K562 (cell line): ENCODE measurements at regions not wholly inside any gene's neighbourhood (a gene's known extent, or its start where the extent isn't known, plus 50 kb on each side); places are given as distances from the start of the nearest gene placed in this dataset.

ENCODE experiments used
- BRCA1 ChIP-seq, 2 experiments: fragments of 450-650 bp in 1 of 2; sonication (generic) in 1 of 2; formaldehyde crosslinking in 1 of 2; IDR thresholded peaks; 2 replicates each; pipeline versions ENCODE4 v1.5.0 to v1.6.1; 2017 to 2020; ENCODE audit warnings: mild to moderate bottlenecking in 1 of 2, missing genetic modification reagents in 1 of 2
- BRD4 ChIP-seq: fragments of 200-600 bp; sonication (generic); IDR thresholded peaks from 2 replicates; pipeline ENCODE4 v1.6.1; 2017; ENCODE audit warnings: inconsistent platforms
- CAMTA2 ChIP-seq: fragments of 250-450 bp; sonication (Bioruptor Pico); conservative IDR thresholded peaks from 2 replicates; pipeline ENCODE4 v1.5.1; 2022
- CHD1 ChIP-seq: fragments of 200-600 bp; sonication (generic); IDR thresholded peaks from one replicate; pipeline ENCODE4 v1.6.1; 2012; ENCODE audit warnings: mild to moderate bottlenecking, moderate library complexity, low read length, inconsistent platforms
- GATA2 ChIP-seq: sonication (generic); formaldehyde crosslinking; IDR thresholded peaks from 2 replicates; pipeline ENCODE4 v1.4.0; 2020; ENCODE audit warnings: mild to moderate bottlenecking, missing genetic modification reagents
- HNRNPH1 ChIP-seq: fragments of 200-400 bp; formaldehyde crosslinking; optimal IDR thresholded peaks from 2 replicates; pipeline ENCODE3; 2017; ENCODE audit warnings: low read depth, mild to moderate bottlenecking, low read length, moderate library complexity
- IFI16 ChIP-seq: fragments of 250-450 bp; sonication (Bioruptor Pico); IDR thresholded peaks from 2 replicates; pipeline ENCODE4 v2.1.2; 2022; ENCODE audit warnings: mild to moderate bottlenecking, inconsistent platforms
- KAT7 ChIP-seq: sonication (generic); formaldehyde crosslinking; IDR thresholded peaks from 2 replicates; pipeline ENCODE4 v1.8.0; 2022; ENCODE audit warnings: missing genetic modification reagents, mild to moderate bottlenecking, borderline replicate concordance
- KLF16 ChIP-seq: IDR thresholded peaks from 2 replicates; pipeline ENCODE4 v1.6.1; 2016; ENCODE audit warnings: antibody characterized with exemption
- MTA2 ChIP-seq: fragments of 450-650 bp; IDR thresholded peaks from 2 replicates; pipeline ENCODE4 v1.6.1; 2016; ENCODE audit warnings: low read depth
- RCOR1 ChIP-seq, 2 experiments: IDR thresholded peaks; 2 replicates each; pipeline ENCODE4 v1.6.1; 2012; ENCODE audit warnings: low read depth in 2 of 2, low read length in 2 of 2, borderline replicate concordance in 1 of 2, improper control_type of control experiment in 1 of 2
- SAFB ChIP-seq: fragments of 200-400 bp; formaldehyde crosslinking; IDR thresholded peaks from 2 replicates; pipeline ENCODE4 v1.6.1; 2017; ENCODE audit warnings: low read depth, low read length, borderline replicate concordance
- SIRT6 ChIP-seq: IDR thresholded peaks from one replicate; pipeline ENCODE4 v1.6.1; 2012; ENCODE audit warnings: low read depth, mild to moderate bottlenecking, control low read depth, inconsistent platforms, low read length, moderate library complexity
- SNRNP70 ChIP-seq: fragments of 200-400 bp; formaldehyde crosslinking; optimal IDR thresholded peaks from 2 replicates; pipeline ENCODE3; 2017; ENCODE audit warnings: low read depth, low read length
- TARDBP ChIP-seq: fragments of 450-650 bp; IDR thresholded peaks from 2 replicates; pipeline ENCODE4 v1.6.1; 2016
- TBL1XR1 ChIP-seq, 2 experiments: IDR thresholded peaks; 2 replicates each; pipeline ENCODE4 v1.6.1; 2012; ENCODE audit warnings: improper control_type of control experiment in 2 of 2, low read length in 2 of 2, mild to moderate bottlenecking in 1 of 2
- TFAM ChIP-seq: fragments of 250-450 bp; sonication (Bioruptor Pico); conservative IDR thresholded peaks from 2 replicates; pipeline ENCODE4 v1.5.0; 2021; ENCODE audit warnings: mild to moderate bottlenecking, moderate library complexity
- ZFP1 ChIP-seq: fragments of 450-650 bp; formaldehyde crosslinking; IDR thresholded peaks from 2 replicates; pipeline ENCODE4 v1.4.0; 2020; ENCODE audit warnings: mild to moderate bottlenecking, mixed read lengths
- ZNF134 ChIP-seq: fragments of 250-450 bp; sonication (Bioruptor Pico); conservative IDR thresholded peaks from 2 replicates; pipeline ENCODE4 v1.4.0; 2020
- ZNF384 ChIP-seq: IDR thresholded peaks from 2 replicates; pipeline ENCODE4 v1.6.1; 2012; ENCODE audit warnings: low read depth, low read length, improper control_type of control experiment
- TF ChIP-seq, protein P1 (sequence below): fragments of 450-650 bp; IDR thresholded peaks from 2 replicates; pipeline ENCODE4 v1.6.1; 2017; ENCODE audit warnings: antibody characterized with exemption, mild to moderate bottlenecking
- TF ChIP-seq, protein P2 (sequence below): fragments of 250-450 bp; sonication (Bioruptor Pico); IDR thresholded peaks from 2 replicates; pipeline ENCODE4 v1.8.0; 2022; ENCODE audit warnings: moderate library complexity, mild to moderate bottlenecking, inconsistent platforms
- TF ChIP-seq, protein P3 (sequence below): IDR thresholded peaks from 3 replicates; pipeline ENCODE4 v1.6.1; 2011; ENCODE audit warnings: borderline replicate concordance, mild to moderate bottlenecking; ENCODE audit not compliant: insufficient read length, insufficient read depth
- TF ChIP-seq, protein P4 (sequence below): sonication (generic); formaldehyde crosslinking; IDR thresholded peaks from 2 replicates; pipeline ENCODE4 v1.8.1; 2023; ENCODE audit warnings: mild to moderate bottlenecking, missing genetic modification reagents, moderate library complexity

DNA sequence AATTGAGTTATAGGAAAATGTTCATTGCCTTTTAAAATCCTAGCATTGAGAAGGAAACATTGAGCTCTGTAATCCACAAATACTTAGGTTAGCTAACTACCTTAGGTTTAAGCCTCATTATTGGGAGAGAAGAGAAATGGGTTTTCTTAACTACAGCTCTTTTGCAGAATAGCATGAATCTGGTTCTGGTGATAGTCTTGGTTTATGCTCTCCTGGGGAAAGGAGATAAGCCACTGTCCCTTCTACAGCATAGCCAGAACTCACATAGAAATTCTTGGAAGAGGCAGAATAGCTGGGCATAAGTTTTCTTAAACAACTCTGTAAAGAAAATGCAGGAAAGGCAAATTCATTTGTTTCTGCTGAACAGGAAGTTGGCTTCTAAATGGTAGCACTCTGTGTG is 378.6 kb upstream of the CHRM2 start (continued):
- TF ChIP-seq CAMTA2 (CRISPR knock-in tag) (no peak), TFAM (no peak), TARDBP (no peak), BRCA1 (IDR thresholded peaks at IDR 0.05) (no peak), BRCA1 (CRISPR knock-in tag; IDR thresholded peaks at IDR 0.05) (no peak), KAT7 (CRISPR knock-in tag) (no peak), ZNF384 (no peak), KLF16 (peak; percentile 60), RCOR1 (IDR thresholded peaks at IDR 0.05; ENCODE audit: borderline replicate concordance in 1 of 2, low read depth in 2 of 2, low read length in 2 of 2) (peak in 1 of 2 experiments; percentile 75; a peak in 2 of 4 replicates), HNRNPH1 (no peak), SIRT6 (no peak), MTA2 (peak; percentile 86), ZFP1 (CRISPR knock-in tag) (no peak), TBL1XR1 (IDR thresholded peaks at IDR 0.05; ENCODE audit: low read length in 2 of 2) (peak in 1 of 2 experiments; percentile 76; a peak in 2 of 4 replicates), CHD1 (no peak), IFI16 (CRISPR knock-in tag) (no peak), SNRNP70 (no peak), GATA2 (CRISPR knock-in tag) (no peak), SAFB (no peak), BRD4 (no peak), ZNF134 (CRISPR knock-in tag) (no peak)
- TF ChIP-seq, protein P1, sequence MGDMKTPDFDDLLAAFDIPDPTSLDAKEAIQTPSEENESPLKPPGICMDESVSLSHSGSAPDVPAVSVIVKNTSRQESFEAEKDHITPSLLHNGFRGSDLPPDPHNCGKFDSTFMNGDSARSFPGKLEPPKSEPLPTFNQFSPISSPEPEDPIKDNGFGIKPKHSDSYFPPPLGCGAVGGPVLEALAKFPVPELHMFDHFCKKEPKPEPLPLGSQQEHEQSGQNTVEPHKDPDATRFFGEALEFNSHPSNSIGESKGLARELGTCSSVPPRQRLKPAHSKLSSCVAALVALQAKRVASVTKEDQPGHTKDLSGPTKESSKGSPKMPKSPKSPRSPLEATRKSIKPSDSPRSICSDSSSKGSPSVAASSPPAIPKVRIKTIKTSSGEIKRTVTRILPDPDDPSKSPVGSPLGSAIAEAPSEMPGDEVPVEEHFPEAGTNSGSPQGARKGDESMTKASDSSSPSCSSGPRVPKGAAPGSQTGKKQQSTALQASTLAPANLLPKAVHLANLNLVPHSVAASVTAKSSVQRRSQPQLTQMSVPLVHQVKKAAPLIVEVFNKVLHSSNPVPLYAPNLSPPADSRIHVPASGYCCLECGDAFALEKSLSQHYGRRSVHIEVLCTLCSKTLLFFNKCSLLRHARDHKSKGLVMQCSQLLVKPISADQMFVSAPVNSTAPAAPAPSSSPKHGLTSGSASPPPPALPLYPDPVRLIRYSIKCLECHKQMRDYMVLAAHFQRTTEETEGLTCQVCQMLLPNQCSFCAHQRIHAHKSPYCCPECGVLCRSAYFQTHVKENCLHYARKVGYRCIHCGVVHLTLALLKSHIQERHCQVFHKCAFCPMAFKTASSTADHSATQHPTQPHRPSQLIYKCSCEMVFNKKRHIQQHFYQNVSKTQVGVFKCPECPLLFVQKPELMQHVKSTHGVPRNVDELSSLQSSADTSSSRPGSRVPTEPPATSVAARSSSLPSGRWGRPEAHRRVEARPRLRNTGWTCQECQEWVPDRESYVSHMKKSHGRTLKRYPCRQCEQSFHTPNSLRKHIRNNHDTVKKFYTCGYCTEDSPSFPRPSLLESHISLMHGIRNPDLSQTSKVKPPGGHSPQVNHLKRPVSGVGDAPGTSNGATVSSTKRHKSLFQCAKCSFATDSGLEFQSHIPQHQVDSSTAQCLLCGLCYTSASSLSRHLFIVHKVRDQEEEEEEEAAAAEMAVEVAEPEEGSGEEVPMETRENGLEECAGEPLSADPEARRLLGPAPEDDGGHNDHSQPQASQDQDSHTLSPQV = no peak
- TF ChIP-seq, protein P2, sequence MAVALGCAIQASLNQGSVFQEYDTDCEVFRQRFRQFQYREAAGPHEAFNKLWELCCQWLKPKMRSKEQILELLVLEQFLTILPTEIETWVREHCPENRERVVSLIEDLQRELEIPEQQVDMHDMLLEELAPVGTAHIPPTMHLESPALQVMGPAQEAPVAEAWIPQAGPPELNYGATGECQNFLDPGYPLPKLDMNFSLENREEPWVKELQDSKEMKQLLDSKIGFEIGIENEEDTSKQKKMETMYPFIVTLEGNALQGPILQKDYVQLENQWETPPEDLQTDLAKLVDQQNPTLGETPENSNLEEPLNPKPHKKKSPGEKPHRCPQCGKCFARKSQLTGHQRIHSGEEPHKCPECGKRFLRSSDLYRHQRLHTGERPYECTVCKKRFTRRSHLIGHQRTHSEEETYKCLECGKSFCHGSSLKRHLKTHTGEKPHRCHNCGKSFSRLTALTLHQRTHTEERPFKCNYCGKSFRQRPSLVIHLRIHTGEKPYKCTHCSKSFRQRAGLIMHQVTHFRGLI (CRISPR knock-in tag) = no peak
- TF ChIP-seq, protein P3, sequence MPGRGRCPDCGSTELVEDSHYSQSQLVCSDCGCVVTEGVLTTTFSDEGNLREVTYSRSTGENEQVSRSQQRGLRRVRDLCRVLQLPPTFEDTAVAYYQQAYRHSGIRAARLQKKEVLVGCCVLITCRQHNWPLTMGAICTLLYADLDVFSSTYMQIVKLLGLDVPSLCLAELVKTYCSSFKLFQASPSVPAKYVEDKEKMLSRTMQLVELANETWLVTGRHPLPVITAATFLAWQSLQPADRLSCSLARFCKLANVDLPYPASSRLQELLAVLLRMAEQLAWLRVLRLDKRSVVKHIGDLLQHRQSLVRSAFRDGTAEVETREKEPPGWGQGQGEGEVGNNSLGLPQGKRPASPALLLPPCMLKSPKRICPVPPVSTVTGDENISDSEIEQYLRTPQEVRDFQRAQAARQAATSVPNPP = no peak
- TF ChIP-seq, protein P4, sequence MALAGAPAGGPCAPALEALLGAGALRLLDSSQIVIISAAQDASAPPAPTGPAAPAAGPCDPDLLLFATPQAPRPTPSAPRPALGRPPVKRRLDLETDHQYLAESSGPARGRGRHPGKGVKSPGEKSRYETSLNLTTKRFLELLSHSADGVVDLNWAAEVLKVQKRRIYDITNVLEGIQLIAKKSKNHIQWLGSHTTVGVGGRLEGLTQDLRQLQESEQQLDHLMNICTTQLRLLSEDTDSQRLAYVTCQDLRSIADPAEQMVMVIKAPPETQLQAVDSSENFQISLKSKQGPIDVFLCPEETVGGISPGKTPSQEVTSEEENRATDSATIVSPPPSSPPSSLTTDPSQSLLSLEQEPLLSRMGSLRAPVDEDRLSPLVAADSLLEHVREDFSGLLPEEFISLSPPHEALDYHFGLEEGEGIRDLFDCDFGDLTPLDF (CRISPR knock-in tag) = no peak
